ENCODE measurements at regions not wholly inside any gene's neighbourhood (a gene's known extent, or its start where the extent isn't known, plus 50 kb on each side); places are given as distances from the start of the nearest gene placed in this dataset.

- TF ChIP-seq CTCF (IDR thresholded peaks at IDR 0.05; ENCODE audit: low read depth, low read length) (no peak), EZH2phosphoT487 (IDR thresholded peaks at IDR 0.05; ENCODE audit: low read depth) (no peak)
Observed at GRCh38 chr5:20678814-20679298, 690.9 kb upstream of the CDH18 start.
